Endothelial cell of umbilical vein (primary cell): ENCODE measurements at regions not wholly inside any gene's neighbourhood (a gene's known extent, or its start where the extent isn't known, plus 50 kb on each side); places are given as distances from the start of the nearest gene placed in this dataset.

Source experiments
- GATA2 ChIP-seq: IDR thresholded peaks from 2 replicates; pipeline ENCODE4 v1.7.0; 2011; ENCODE audit warnings: low read depth, mild to moderate bottlenecking, moderate library complexity, mixed read lengths, low read length; ENCODE audit not compliant: insufficient read length, insufficient read depth
- JUN ChIP-seq: IDR thresholded peaks from 2 replicates; pipeline ENCODE4 v1.6.1; 2011; ENCODE audit warnings: borderline replicate concordance, low read depth; ENCODE audit not compliant: insufficient read length, insufficient read depth
- POLR2A ChIP-seq: IDR thresholded peaks from 2 replicates; pipeline ENCODE4 v1.6.1; 2012; ENCODE audit warnings: low read depth, mild to moderate bottlenecking, control low read depth, low read length
- TF ChIP-seq, protein P1 (sequence below), 2 donors: IDR thresholded peaks; 1 replicate in 1 of 2; 2 replicates in 1 of 2; pipeline ENCODE4 v1.5.1; 2011; ENCODE audit warnings: low read length in 2 of 2, mild to moderate bottlenecking in 2 of 2, moderate library complexity in 2 of 2, control low read depth in 1 of 2, inconsistent platforms in 1 of 2, low read depth in 1 of 2; ENCODE audit not compliant: insufficient read depth in 1 of 2; ENCODE audit errors: extremely low read depth in 1 of 2

DNA sequence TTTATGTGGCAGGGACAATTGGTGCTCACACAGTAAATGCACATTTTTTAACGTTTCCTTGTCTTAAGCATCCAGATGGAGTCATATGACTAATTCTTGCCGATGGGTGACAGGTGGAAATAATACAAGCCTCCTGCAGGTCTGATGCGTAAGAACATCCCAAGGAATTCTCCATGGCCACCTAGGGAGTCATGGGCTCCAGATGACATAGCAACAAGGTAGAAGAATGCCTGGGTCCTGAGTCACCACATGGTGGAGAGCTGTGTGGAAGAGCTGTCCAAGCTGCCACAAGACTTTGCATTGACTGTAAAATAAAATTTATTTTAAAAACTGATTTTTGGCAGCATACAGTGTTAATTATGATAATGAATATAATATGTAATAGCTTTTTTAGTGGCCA, 77.0 kb upstream of the MAP3K7 start:
- TF ChIP-seq, protein P1, sequence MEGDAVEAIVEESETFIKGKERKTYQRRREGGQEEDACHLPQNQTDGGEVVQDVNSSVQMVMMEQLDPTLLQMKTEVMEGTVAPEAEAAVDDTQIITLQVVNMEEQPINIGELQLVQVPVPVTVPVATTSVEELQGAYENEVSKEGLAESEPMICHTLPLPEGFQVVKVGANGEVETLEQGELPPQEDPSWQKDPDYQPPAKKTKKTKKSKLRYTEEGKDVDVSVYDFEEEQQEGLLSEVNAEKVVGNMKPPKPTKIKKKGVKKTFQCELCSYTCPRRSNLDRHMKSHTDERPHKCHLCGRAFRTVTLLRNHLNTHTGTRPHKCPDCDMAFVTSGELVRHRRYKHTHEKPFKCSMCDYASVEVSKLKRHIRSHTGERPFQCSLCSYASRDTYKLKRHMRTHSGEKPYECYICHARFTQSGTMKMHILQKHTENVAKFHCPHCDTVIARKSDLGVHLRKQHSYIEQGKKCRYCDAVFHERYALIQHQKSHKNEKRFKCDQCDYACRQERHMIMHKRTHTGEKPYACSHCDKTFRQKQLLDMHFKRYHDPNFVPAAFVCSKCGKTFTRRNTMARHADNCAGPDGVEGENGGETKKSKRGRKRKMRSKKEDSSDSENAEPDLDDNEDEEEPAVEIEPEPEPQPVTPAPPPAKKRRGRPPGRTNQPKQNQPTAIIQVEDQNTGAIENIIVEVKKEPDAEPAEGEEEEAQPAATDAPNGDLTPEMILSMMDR (IDR thresholded peaks at IDR 0.05; ENCODE audit: extremely low read depth in 1 of 2, insufficient read depth in 1 of 2, low read depth in 1 of 2, low read length in 2 of 2) = no peak
- no peak for TF ChIP-seq POLR2A
- TF ChIP-seq GATA2 = no peak
- no peak for TF ChIP-seq JUN
